NT2/D1 (cell line): ENCODE measurements at regions not wholly inside any gene's neighbourhood (a gene's known extent, or its start where the extent isn't known, plus 50 kb on each side); places are given as distances from the start of the nearest gene placed in this dataset.

Experiments
- YY1 ChIP-seq: IDR thresholded peaks from 2 replicates; pipeline ENCODE4 v1.6.1; 2011; ENCODE audit not compliant: insufficient read length, insufficient read depth
- ZNF274 ChIP-seq: IDR thresholded peaks from 2 replicates; pipeline ENCODE4 v1.6.1; 2011; ENCODE audit warnings: mild to moderate bottlenecking, low read depth, low read length

DNA sequence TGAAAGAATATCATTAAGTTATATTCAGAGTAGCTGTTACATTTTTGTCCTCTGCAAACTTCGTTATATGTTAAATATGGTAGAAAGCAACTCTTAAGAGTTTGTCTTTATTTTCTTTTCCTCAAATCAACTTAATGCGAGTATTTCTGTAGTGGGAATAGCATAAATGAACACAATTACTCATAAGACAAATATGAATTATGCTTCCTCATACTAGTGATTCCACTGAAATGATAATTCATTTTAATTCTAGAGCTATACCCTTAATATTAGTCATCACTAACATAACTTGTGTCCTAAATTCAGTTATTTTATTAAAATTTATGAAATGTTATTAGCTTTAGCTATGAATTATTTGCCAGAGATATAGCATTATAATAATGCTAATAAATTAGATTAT lies 820.6 kb upstream of the KCND2 start:
- TF ChIP-seq YY1 = no peak
- no peak for TF ChIP-seq ZNF274
